A549 (cell line): ENCODE measurements at regions not wholly inside any gene's neighbourhood (a gene's known extent, or its start where the extent isn't known, plus 50 kb on each side); places are given as distances from the start of the nearest gene placed in this dataset.
A peak's percentile ranks its signal among the peaks of the same experiment; 100 is the strongest.

Experiments
- ATAC-seq, 2 experiments: fragments of 200-7000 bp in 1 of 2; fragments of >200 bp in 1 of 2; cut with Nextera tagmentation in 1 of 2; cut with Tn5 transposase in 1 of 2; 3 replicates each; pipeline versions ENCODE4 v1.8.0 to v1.9.1; 2018 to 2020; ENCODE audit warnings: mild to moderate bottlenecking in 1 of 2, moderate library complexity in 1 of 2
- CTCF ChIA-PET: fragments of 300-600 bp; sonication (Branson Sonifier 250); formaldehyde crosslinking; extraction: SDS; loops from one replicate; lab custom pipeline; 2021; ENCODE audit warnings: antibody characterized with exemption, inconsistent platforms; lab: Yijun Ruan, JAX
- POLR2A ChIA-PET: fragments of 350-600 bp; formaldehyde crosslinking; extraction: SDS; loops from one replicate; lab custom pipeline; 2021; ENCODE audit warnings: antibody characterized with exemption, inconsistent platforms; lab: Yijun Ruan, JAX
- DNase-seq, 2 experiments: peaks; one replicate each; pipeline versions ENCODE4 v3.0.0 to v3.0.0-alpha.2; 2011 to 2016; ENCODE audit warnings: low read depth in 1 of 2, low spot score in 1 of 2
- FAIRE-seq: peaks from 2 replicates; lab custom pipeline; 2011; peaks lifted over from hg19 to GRCh38; lab: Jason Lieb, UNC
- H3K27ac ChIP-seq, 2 experiments: fragments of >200 bp; sonication (Bioruptor Twin); formaldehyde crosslinking; 3 replicates each; pipeline ENCODE4 v1.5.1; 2016 to 2017
- H3K4me1 ChIP-seq: fragments of >200 bp; sonication (Bioruptor Twin); formaldehyde crosslinking; 3 replicates; pipeline ENCODE4 v1.6.1; 2016
- H3K4me2 ChIP-seq: fragments of >200 bp; sonication (Bioruptor Twin); formaldehyde crosslinking; 3 replicates; pipeline ENCODE4 v1.6.1; 2016
- H3K4me3 ChIP-seq: fragments of >200 bp; sonication (Bioruptor Twin); formaldehyde crosslinking; 3 replicates; pipeline ENCODE4 v1.5.1; 2016
- H3K9me3 ChIP-seq: fragments of >200 bp; sonication (Bioruptor Twin); formaldehyde crosslinking; 3 replicates; pipeline ENCODE4 v1.6.1; 2016
- CBX2 ChIP-seq: fragments of 200-600 bp; sonication (generic); IDR thresholded peaks from 2 replicates; pipeline ENCODE4 v1.6.1; 2016; ENCODE audit warnings: low read depth, mild to moderate bottlenecking, borderline replicate concordance
- CBX8 ChIP-seq: fragments of 200-600 bp; sonication (generic); IDR thresholded peaks from 2 replicates; pipeline ENCODE4 v1.6.1; 2016
- FOSB ChIP-seq: fragments of 250-450 bp; sonication (Bioruptor Pico); IDR thresholded peaks from 2 replicates; pipeline ENCODE4 v1.5.0; 2020; ENCODE audit warnings: mild to moderate bottlenecking, moderate library complexity
- FOXS1 ChIP-seq: fragments of 250-450 bp; sonication (Bioruptor Pico); IDR thresholded peaks from 2 replicates; pipeline ENCODE4 v1.5.0; 2020; ENCODE audit warnings: mild to moderate bottlenecking, moderate library complexity
- GATA3 ChIP-seq: IDR thresholded peaks from 2 replicates; pipeline ENCODE4 v1.6.1; 2012; ENCODE audit warnings: borderline replicate concordance
- HES2 ChIP-seq: fragments of >200 bp; sonication (Bioruptor Twin); formaldehyde crosslinking; IDR thresholded peaks from 2 replicates; pipeline ENCODE4 v1.6.1; 2016
- HEYL ChIP-seq: fragments of 250-450 bp; sonication (Bioruptor Pico); IDR thresholded peaks from 2 replicates; pipeline ENCODE4 v1.8.0; 2021; ENCODE audit warnings: mild to moderate bottlenecking, moderate library complexity
- HOXA7 ChIP-seq: fragments of 250-450 bp; sonication (Bioruptor Pico); IDR thresholded peaks from 2 replicates; pipeline ENCODE4 v1.5.0; 2020; ENCODE audit warnings: mild to moderate bottlenecking, moderate library complexity
- HOXB13 ChIP-seq: fragments of 250-450 bp; sonication (Bioruptor Pico); IDR thresholded peaks from 2 replicates; pipeline ENCODE4 v1.5.0; 2020; ENCODE audit warnings: low read depth, mild to moderate bottlenecking, moderate library complexity
- HOXB5 ChIP-seq: fragments of 250-450 bp; sonication (Bioruptor Pico); IDR thresholded peaks from 2 replicates; pipeline ENCODE4 v1.5.0; 2020; ENCODE audit warnings: mild to moderate bottlenecking, moderate library complexity
- KDM5A ChIP-seq: fragments of 200-600 bp; sonication (generic); IDR thresholded peaks from 2 replicates; pipeline ENCODE4 v1.6.1; 2016; ENCODE audit warnings: antibody characterized with exemption, mild to moderate bottlenecking
- MAFK ChIP-seq: fragments of 450-650 bp; IDR thresholded peaks from 2 replicates; pipeline ENCODE4 v1.6.1; 2014; ENCODE audit not compliant: partially characterized antibody
- NPAS2 ChIP-seq: fragments of 250-450 bp; sonication (Bioruptor Pico); IDR thresholded peaks from 2 replicates; pipeline ENCODE4 v1.8.0; 2022; ENCODE audit warnings: mild to moderate bottlenecking, moderate library complexity, borderline replicate concordance
- RAD21 ChIP-seq, 2 experiments: fragments of >200 bp in 1 of 2; sonication (Bioruptor Twin) in 1 of 2; formaldehyde crosslinking in 1 of 2; IDR thresholded peaks in 1 of 2; conservative IDR thresholded peaks in 1 of 2; 2 replicates in 1 of 2; 3 replicates in 1 of 2; pipeline ENCODE4 v1.6.1; 2012 to 2018; ENCODE audit warnings: inconsistent platforms in 1 of 2
- RCOR1 ChIP-seq: fragments of 150-350 bp; IDR thresholded peaks from 2 replicates; pipeline ENCODE4 v1.6.1; 2014; ENCODE audit warnings: antibody characterized with exemption, low read length, low read depth
- RFX5 ChIP-seq: fragments of 450-650 bp; IDR thresholded peaks from 2 replicates; pipeline ENCODE4 v1.7.1; 2014; ENCODE audit warnings: antibody characterized with exemption, mild to moderate bottlenecking, moderate library complexity
- TP53 ChIP-seq: fragments of 250-450 bp; sonication (Bioruptor Pico); IDR thresholded peaks from 2 replicates; pipeline ENCODE4 v1.5.0; 2021; ENCODE audit warnings: mild to moderate bottlenecking, moderate library complexity
- USF2 ChIP-seq: fragments of 450-650 bp; IDR thresholded peaks from 2 replicates; pipeline ENCODE4 v1.6.1; 2014; ENCODE audit warnings: antibody characterized with exemption
- WGBS: methylation state at CpG from one replicate; pipeline ENCODE4 v1.1.6; 2017; ENCODE audit errors: missing lambda C conversion rate; 5-methylcytosine and 5-hydroxymethylcytosine counted together
- TF ChIP-seq, protein P1 (sequence below): fragments of 150-350 bp; IDR thresholded peaks from 2 replicates; pipeline ENCODE4 v1.6.1; 2014; ENCODE audit warnings: low read depth, mild to moderate bottlenecking, low read length

- POLR2A ChIA-PET, result no interaction called here
Measured at GRCh38 chr7:128153436-128153835, 87.6 kb upstream of the LEP start.

GRCh38 chr7:128154504-128154903 is 86.6 kb upstream of the LEP start:
- no peak for DNase-seq
- no peak overlapping the region for H3K27ac ChIP-seq
- TF ChIP-seq HEYL (CRISPR knock-in tag) (no peak), HES2 (no peak), RFX5 (no peak), FOSB (CRISPR knock-in tag) (no peak), KDM5A (no peak), GATA3 (no peak), HOXA7 (CRISPR knock-in tag) (no peak), CBX8 (no peak), USF2 (no peak), TP53 (CRISPR knock-in tag) (no peak)
- TF ChIP-seq, protein P1, sequence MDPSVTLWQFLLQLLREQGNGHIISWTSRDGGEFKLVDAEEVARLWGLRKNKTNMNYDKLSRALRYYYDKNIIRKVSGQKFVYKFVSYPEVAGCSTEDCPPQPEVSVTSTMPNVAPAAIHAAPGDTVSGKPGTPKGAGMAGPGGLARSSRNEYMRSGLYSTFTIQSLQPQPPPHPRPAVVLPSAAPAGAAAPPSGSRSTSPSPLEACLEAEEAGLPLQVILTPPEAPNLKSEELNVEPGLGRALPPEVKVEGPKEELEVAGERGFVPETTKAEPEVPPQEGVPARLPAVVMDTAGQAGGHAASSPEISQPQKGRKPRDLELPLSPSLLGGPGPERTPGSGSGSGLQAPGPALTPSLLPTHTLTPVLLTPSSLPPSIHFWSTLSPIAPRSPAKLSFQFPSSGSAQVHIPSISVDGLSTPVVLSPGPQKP, result no peak
- no peaks in the 10 kb centered on the region for H3K9me3 ChIP-seq
- H3K4me3 ChIP-seq, result no peak overlapping the region
- FAIRE-seq, result no peak
- ChIA-PET CTCF (interaction anchor here (0.8 to 4.1 kb wide), 8 partner anchors 8 to 446 kb away, joined by 3 to 18 read pairs (median 4); no protein-coding TSS in a partner anchor), POLR2A (no interaction called here)
- 68% methylated on average over 1 of the region's 1 CpG for WGBS
- no peaks in the 10 kb centered on the region for H3K4me1 ChIP-seq
- H3K4me2 ChIP-seq, result no peak overlapping the region
- no peak for ATAC-seq

More at GRCh38 chr7:128153436-128153835, 87.6 kb upstream of the LEP start:
- TF ChIP-seq HOXB13 (no peak), HOXB5 (no peak)
- CTCF ChIA-PET, result interaction anchor here (0.7 to 4.1 kb wide), 5 partner anchors 11 to 55 kb away, joined by 3 to 18 read pairs (median 8); no protein-coding TSS in a partner anchor
- Histone ChIP-seq H3K4me2 (no peak overlapping the region), H3K9me3 (no peaks in the 10 kb centered on the region), H3K27ac (no peak overlapping the region), H3K4me1 (no peaks in the 10 kb centered on the region; the same call in 2 of the 3 replicates), H3K4me3 (no peak overlapping the region)
- WGBS, result 60% methylated on average over 6 of the region's 6 CpGs
- DNase-seq (no peak), FAIRE-seq (no peak), ATAC-seq (no peak)

- no peaks in the 10 kb centered on the region for H3K9me3 ChIP-seq
- TF ChIP-seq HOXB5 (no peak), NPAS2 (CRISPR knock-in tag) (no peak), MAFK (peak; percentile 58), FOXS1 (CRISPR knock-in tag) (no peak)
- no peak overlapping the region for H3K4me2 ChIP-seq
- FAIRE-seq (no peak), DNase-seq (no peak), ATAC-seq (no peak)
- ChIA-PET POLR2A (no interaction called here), CTCF (interaction anchor here (0.8 to 4.1 kb wide), 5 partner anchors 9 to 54 kb away, joined by 3 to 18 read pairs (median 5); no protein-coding TSS in a partner anchor)
- no peak overlapping the region for H3K27ac ChIP-seq
- H3K4me3 ChIP-seq, result no peak overlapping the region
- WGBS, result 57% methylated on average over 12 of the region's 12 CpGs
- no peaks in the 10 kb centered on the region for H3K4me1 ChIP-seq
Measured at GRCh38 chr7:128155100-128155740, 85.9 kb upstream of the LEP start.

GRCh38 chr7:128157906-128158305 is 83.2 kb upstream of the LEP start:
- ATAC-seq (no peak), DNase-seq (no peak), FAIRE-seq (no peak)
- H3K9me3 ChIP-seq, result no peaks in the 10 kb centered on the region
- no peak overlapping the region for H3K4me3 ChIP-seq
- no peak overlapping the region for H3K27ac ChIP-seq
- H3K4me2 ChIP-seq, result no peak overlapping the region
- POLR2A ChIA-PET, result no interaction called here
- no peaks in the 10 kb centered on the region for H3K4me1 ChIP-seq
- CTCF ChIA-PET, result no interaction called here
- no peak for TF ChIP-seq CBX2
- no peak for TF ChIP-seq RCOR1
- TF ChIP-seq HES2, result no peak
- no peak for TF ChIP-seq RAD21 (conservative IDR thresholded peaks at IDR 0.05 in 1 of 2, IDR thresholded peaks at IDR 0.05 in 1 of 2)
- 49% methylated on average over 7 of the region's 7 CpGs for WGBS
